IgD-negative memory B cell (primary cell): ENCODE measurements at regions not wholly inside any gene's neighbourhood (a gene's known extent, or its start where the extent isn't known, plus 50 kb on each side); places are given as distances from the start of the nearest gene placed in this dataset.

ENCODE experiments used
- H3K27ac Mint-ChIP-seq, 3 donors: one replicate each; pipeline ENCODE4 v1.8.0; 2020 to 2022; ENCODE audit warnings: mild to moderate bottlenecking in 3 of 3, mixed read lengths in 3 of 3, moderate library complexity in 1 of 3
- H3K27me3 Mint-ChIP-seq: one replicate; pipeline ENCODE4 v1.8.0; 2021; ENCODE audit warnings: mixed read lengths
- H3K36me3 Mint-ChIP-seq: one replicate; pipeline ENCODE4 v1.8.0; 2020; ENCODE audit warnings: mild to moderate bottlenecking, mixed read lengths
- H3K4me1 Mint-ChIP-seq, 3 donors: one replicate each; pipeline ENCODE4 v1.8.0; 2020 to 2022; ENCODE audit warnings: mixed read lengths in 3 of 3, mild to moderate bottlenecking in 1 of 3
- H3K4me3 Mint-ChIP-seq, 4 donors: one replicate each; pipeline ENCODE4 v1.8.0; 2020 to 2022; ENCODE audit warnings: mild to moderate bottlenecking in 4 of 4, mixed read lengths in 4 of 4, moderate library complexity in 3 of 4
- H3K9me3 Mint-ChIP-seq, 3 donors: one replicate each; pipeline ENCODE4 v1.8.0; 2020 to 2021; ENCODE audit warnings: mixed read lengths in 3 of 3, mild to moderate bottlenecking in 1 of 3

- no peaks in the 10 kb centered on the region for H3K36me3 Mint-ChIP-seq
- H3K4me1 Mint-ChIP-seq = no peaks in the 10 kb centered on the region
- H3K27me3 Mint-ChIP-seq = no peaks in the 10 kb centered on the region
- H3K27ac Mint-ChIP-seq = no peak overlapping the region
- no peak overlapping the region for H3K4me3 Mint-ChIP-seq
- peaks cover 0 to 1% (median 0%) of the 10 kb centered on the region in 3 donors for H3K9me3 Mint-ChIP-seq
Measured at GRCh38 chr9:2478421-2478820, 143.2 kb upstream of the VLDLR start.

DNA sequence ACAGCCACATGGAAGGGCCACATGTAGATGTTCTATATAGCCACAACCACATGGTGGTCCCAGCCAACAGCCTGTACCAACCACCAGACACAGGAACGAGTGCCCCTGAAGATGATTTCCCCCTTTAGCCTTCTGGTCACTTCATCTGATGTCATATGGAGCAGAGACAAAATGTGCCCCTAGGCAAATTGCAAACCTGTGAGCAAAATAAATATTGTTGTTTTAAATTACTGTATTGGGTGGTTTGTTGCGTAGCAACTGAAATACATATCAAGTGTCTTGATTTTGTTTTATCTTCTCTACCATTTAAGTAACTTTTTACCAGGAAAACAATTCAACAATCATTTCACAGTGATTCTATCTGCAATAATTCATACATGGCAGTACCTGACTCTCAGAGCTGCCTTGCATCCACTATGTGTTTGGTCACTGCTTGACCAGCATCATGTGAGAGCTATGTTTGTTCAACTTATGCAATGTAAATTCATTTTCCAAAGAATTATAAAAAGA is 142.5 kb upstream of the VLDLR start:
- Mint-ChIP-seq H3K27me3 (no peaks in the 10 kb centered on the region), H3K4me3 (no peak overlapping the region), H3K36me3 (no peaks in the 10 kb centered on the region), H3K27ac (no peak overlapping the region), H3K4me1 (no peaks in the 10 kb centered on the region), H3K9me3 (peaks cover 0 to 1% (median 0%) of the 10 kb centered on the region in 3 donors)

GRCh38 chr9:2480255-2480837 is 141.2 kb upstream of the VLDLR start:
- Mint-ChIP-seq H3K27ac (no peak overlapping the region), H3K4me3 (no peak overlapping the region), H3K27me3 (no peaks in the 10 kb centered on the region), H3K9me3 (peaks cover 0 to 1% (median 0%) of the 10 kb centered on the region in 3 donors), H3K36me3 (no peaks in the 10 kb centered on the region), H3K4me1 (no peaks in the 10 kb centered on the region)

DNA sequence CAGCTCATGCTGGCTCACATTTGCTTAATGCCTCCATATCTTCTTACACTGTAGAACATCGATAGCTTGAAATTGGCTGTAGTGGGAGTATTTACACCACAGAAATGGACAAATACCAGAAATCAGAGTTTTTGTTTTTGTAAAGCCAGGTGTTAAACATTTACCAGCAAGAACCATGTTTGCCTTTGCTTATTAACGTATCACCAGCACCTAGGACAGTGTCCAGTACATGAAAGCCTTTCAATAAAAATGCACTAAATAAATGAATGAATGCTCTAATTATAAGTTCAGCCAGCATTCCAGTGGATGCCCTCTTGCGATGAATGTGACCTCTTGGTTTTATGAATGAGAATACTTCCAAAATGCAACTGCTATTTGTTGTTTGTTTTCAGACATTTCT is 140.4 kb upstream of the VLDLR start:
- Mint-ChIP-seq H3K4me3 (no peak overlapping the region), H3K4me1 (no peaks in the 10 kb centered on the region), H3K27me3 (no peaks in the 10 kb centered on the region), H3K9me3 (peaks cover 0 to 1% (median 0%) of the 10 kb centered on the region in 3 donors), H3K36me3 (no peaks in the 10 kb centered on the region), H3K27ac (no peak overlapping the region)

- no peak overlapping the region for H3K27ac Mint-ChIP-seq
- no peaks in the 10 kb centered on the region for H3K9me3 Mint-ChIP-seq
- H3K4me3 Mint-ChIP-seq = no peak overlapping the region
- H3K4me1 Mint-ChIP-seq = no peaks in the 10 kb centered on the region
- H3K36me3 Mint-ChIP-seq = peaks cover 1% of the 10 kb centered on the region
- peaks cover 2% of the 10 kb centered on the region for H3K27me3 Mint-ChIP-seq
Measured at GRCh38 chr9:2486988-2487387, 134.6 kb upstream of the VLDLR start.

GRCh38 chr9:2489838-2490314 is 131.7 kb upstream of the VLDLR start:
- Mint-ChIP-seq H3K9me3 (no peaks in the 10 kb centered on the region), H3K4me1 (no peaks in the 10 kb centered on the region), H3K27ac (no peak overlapping the region), H3K36me3 (peaks cover 1% of the 10 kb centered on the region), H3K4me3 (no peak overlapping the region), H3K27me3 (peaks cover 2% of the 10 kb centered on the region)

DNA sequence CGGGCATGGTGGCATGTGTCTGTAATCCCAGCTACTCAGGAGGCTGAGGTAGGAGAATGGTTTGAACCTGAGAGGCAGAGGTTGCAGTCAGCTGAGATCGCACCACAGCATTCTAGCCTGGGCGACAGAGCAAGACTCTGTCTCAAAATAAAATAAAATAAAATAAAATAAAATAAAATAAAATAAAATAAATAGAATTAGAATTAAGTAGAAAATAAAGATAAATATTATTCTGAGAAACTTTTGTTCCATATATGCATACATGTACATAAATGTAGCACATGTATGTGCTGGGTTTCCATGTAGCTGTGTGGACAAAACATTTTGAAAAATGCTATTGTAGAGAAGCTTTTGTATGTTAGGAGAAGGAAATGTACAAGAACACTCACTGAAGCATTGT is 129.4 kb upstream of the VLDLR start:
- H3K27me3 Mint-ChIP-seq = peaks cover 2% of the 10 kb centered on the region
- H3K27ac Mint-ChIP-seq = no peak overlapping the region
- H3K9me3 Mint-ChIP-seq = no peaks in the 10 kb centered on the region
- peaks cover 1% of the 10 kb centered on the region for H3K36me3 Mint-ChIP-seq
- H3K4me3 Mint-ChIP-seq = no peak overlapping the region
- no peaks in the 10 kb centered on the region for H3K4me1 Mint-ChIP-seq

GRCh38 chr9:2493109-2493508 is 128.5 kb upstream of the VLDLR start:
- H3K9me3 Mint-ChIP-seq = no peaks in the 10 kb centered on the region
- no peak overlapping the region for H3K27ac Mint-ChIP-seq
- H3K36me3 Mint-ChIP-seq = peaks cover 1% of the 10 kb centered on the region

GRCh38 chr9:2493529-2493928 is 128.1 kb upstream of the VLDLR start:
- no peak overlapping the region for H3K4me3 Mint-ChIP-seq
- no peak overlapping the region for H3K27ac Mint-ChIP-seq
- no peaks in the 10 kb centered on the region for H3K9me3 Mint-ChIP-seq
- H3K27me3 Mint-ChIP-seq = peaks cover 2% of the 10 kb centered on the region
- H3K4me1 Mint-ChIP-seq = no peaks in the 10 kb centered on the region
- H3K36me3 Mint-ChIP-seq = peaks cover 1% of the 10 kb centered on the region

More at GRCh38 chr9:2493109-2493508, 128.5 kb upstream of the VLDLR start:
- Mint-ChIP-seq H3K4me3 (no peak overlapping the region), H3K4me1 (no peaks in the 10 kb centered on the region), H3K27me3 (peaks cover 2% of the 10 kb centered on the region)

DNA sequence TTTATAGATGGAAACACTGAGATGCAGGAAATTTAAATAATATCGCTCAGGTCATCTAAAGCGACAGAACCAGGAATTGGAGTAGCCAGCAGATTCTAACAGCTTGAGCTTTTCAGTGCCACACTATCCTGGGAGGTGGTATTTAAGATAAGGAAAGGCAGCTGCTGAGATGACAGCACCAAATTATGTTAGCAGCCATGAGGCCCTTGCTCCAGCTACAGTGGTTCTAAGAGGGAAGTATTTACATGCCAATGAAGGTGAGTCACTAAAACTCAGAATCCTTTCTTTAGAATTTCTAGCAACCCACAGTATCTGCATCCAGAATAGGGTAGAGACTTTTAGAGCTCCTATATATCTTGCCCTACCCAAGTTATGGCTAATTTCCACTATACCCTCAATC is 127.0 kb upstream of the VLDLR start:
- H3K36me3 Mint-ChIP-seq = peaks cover 1% of the 10 kb centered on the region
- H3K4me3 Mint-ChIP-seq = no peak overlapping the region
- no peaks in the 10 kb centered on the region for H3K9me3 Mint-ChIP-seq
- H3K27ac Mint-ChIP-seq = no peak overlapping the region
- no peaks in the 10 kb centered on the region for H3K4me1 Mint-ChIP-seq
- H3K27me3 Mint-ChIP-seq = peaks cover under 1% of the 10 kb centered on the region

DNA sequence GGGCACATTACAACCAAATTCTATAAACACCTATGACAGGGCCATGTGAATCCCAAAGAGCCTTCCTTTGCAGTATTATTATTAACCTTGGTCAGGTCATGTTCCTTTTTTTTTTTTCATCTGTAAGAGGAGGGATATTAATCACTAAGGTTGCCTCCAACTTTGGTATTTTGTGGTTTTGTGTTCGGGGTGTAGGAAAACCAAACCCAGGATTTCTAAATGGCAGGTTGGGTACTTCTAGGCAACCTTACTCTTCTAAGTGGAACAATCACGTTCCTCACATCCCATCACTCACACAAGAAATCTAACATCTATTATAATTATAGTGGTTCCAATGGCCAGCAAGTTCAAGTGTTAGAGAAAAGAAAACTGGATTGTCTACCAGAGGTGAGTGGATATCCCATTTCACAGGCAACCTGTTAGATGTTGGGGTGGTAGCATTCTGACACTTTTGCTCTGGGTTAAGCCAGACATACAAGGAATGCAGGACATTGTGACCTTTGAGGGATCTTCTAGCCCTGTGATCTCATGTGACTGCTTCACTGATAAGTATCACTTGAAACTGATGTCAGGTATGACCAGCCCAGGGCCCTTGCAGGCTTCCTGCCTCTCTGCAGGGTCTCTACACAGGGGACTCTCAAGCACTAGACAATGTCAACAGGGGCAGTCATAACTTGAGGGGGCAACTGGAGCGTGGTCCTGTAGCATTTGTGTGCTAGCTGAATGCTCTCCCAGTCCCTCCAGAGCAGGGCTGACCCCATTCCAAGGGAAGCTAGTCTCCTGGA is 126.2 kb upstream of the VLDLR start:
- Mint-ChIP-seq H3K4me1 (no peaks in the 10 kb centered on the region), H3K4me3 (no peak overlapping the region), H3K27ac (no peak overlapping the region), H3K27me3 (no peaks in the 10 kb centered on the region), H3K9me3 (no peaks in the 10 kb centered on the region), H3K36me3 (no peaks in the 10 kb centered on the region)

DNA sequence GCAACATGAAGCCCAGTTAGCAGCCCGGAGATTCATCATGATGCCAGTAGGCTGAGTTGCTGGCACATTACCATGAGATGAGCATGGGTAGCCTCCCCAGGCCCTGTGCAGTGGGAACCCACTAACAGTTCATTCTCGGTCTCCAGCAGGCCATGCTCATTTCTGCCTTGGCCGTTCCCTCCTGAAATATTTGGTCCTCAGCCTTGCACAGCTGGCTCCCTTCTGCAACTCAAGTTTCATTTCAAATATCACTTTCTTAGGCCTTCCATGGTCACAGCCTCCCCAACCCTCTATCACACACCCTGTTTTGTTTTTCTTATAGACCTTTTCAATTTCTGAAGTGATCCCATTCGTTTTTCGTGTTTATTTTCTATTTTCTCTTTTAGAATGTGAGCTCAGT is 125.4 kb upstream of the VLDLR start:
- Mint-ChIP-seq H3K4me3 (no peak overlapping the region), H3K27me3 (no peaks in the 10 kb centered on the region), H3K9me3 (no peaks in the 10 kb centered on the region), H3K27ac (no peak overlapping the region), H3K4me1 (no peaks in the 10 kb centered on the region), H3K36me3 (no peaks in the 10 kb centered on the region)

- Mint-ChIP-seq H3K4me3 (no peak overlapping the region), H3K9me3 (no peaks in the 10 kb centered on the region), H3K4me1 (no peaks in the 10 kb centered on the region), H3K27me3 (no peaks in the 10 kb centered on the region), H3K27ac (no peak overlapping the region), H3K36me3 (no peaks in the 10 kb centered on the region)
Measured at GRCh38 chr9:2496934-2497333, 124.7 kb upstream of the VLDLR start.

DNA sequence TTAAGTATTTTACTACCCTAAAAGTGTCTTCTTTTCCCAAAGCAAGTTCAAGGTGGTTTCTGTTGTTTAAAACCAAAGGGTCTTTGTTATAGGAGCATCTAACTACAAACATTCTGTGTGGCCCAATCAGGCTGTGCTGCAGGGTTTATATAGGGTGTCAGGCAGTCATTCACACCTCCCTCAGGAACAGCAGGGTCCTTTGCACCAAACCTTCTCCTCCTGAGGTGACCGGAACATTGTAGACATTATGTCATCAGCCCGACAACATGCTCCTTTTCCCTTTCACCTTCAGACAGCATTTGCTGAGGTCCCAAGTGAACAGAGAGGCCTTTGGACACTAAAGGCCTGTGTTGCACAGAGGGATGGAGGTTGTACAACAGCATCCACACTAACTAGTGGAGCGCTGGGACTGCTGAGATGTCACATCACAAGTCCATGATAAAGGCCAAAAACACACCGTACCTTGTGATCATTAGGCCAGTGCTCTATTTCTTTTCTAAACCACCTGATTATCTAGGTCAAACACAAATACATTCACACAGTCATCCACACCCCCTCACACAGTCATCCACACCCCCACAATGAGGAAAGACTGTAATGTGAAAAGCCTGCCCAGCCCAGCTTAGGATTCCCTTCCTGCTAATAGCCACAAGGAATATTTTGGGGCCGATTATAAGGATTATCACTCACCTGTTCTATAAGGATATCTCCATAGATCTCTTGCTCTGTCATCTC is 123.8 kb upstream of the VLDLR start:
- Mint-ChIP-seq H3K4me3 (no peak overlapping the region), H3K4me1 (no peaks in the 10 kb centered on the region), H3K27me3 (no peaks in the 10 kb centered on the region), H3K36me3 (no peaks in the 10 kb centered on the region), H3K9me3 (no peaks in the 10 kb centered on the region), H3K27ac (no peak overlapping the region)

- no peaks in the 10 kb centered on the region for H3K4me1 Mint-ChIP-seq
- no peak overlapping the region for H3K4me3 Mint-ChIP-seq
- H3K27ac Mint-ChIP-seq = peak overlapping the region in 1 of 3 donors; percentile 25
- H3K9me3 Mint-ChIP-seq = no peaks in the 10 kb centered on the region
- H3K36me3 Mint-ChIP-seq = no peaks in the 10 kb centered on the region
- peaks cover 2% of the 10 kb centered on the region for H3K27me3 Mint-ChIP-seq
Measured at GRCh38 chr9:2502210-2502609, 119.4 kb upstream of the VLDLR start.
